Fibroblast of the conjunctiva (primary cell): ENCODE measurements at regions not wholly inside any gene's neighbourhood (a gene's known extent, or its start where the extent isn't known, plus 50 kb on each side); places are given as distances from the start of the nearest gene placed in this dataset.
A peak's percentile ranks its signal among the peaks of the same experiment; 100 is the strongest.

Experiments
- DNase-seq: peaks from one replicate; pipeline ENCODE4 v3.0.0-alpha.2; 2010; ENCODE audit warnings: low read depth

- DNase-seq: no peak
Observed at GRCh38 chr5:61823781-61824180, 482.2 kb upstream of the KIF2A start.

GRCh38 chr5:61824396-61824795 is 481.6 kb upstream of the KIF2A start:
- no peak for DNase-seq

- DNase-seq: no peak
Observed at GRCh38 chr5:61827445-61827975, 478.5 kb upstream of the KIF2A start.

GRCh38 chr5:61828856-61829255 is 477.1 kb upstream of the KIF2A start:
- DNase-seq: no peak

GRCh38 chr5:61831736-61832135 is 474.3 kb upstream of the KIF2A start:
- no peak for DNase-seq

- DNase-seq: no peak
Observed at GRCh38 chr5:61837788-61838187, 468.2 kb upstream of the KIF2A start.

GRCh38 chr5:61840361-61840760 is 465.6 kb upstream of the KIF2A start:
- DNase-seq: no peak

- DNase-seq: no peak
Observed at GRCh38 chr5:61842840-61843239, 463.2 kb upstream of the KIF2A start.

GRCh38 chr5:61850696-61851095 is 455.3 kb upstream of the KIF2A start:
- DNase-seq: no peak

GRCh38 chr5:61854531-61854930 is 451.5 kb upstream of the KIF2A start:
- no peak for DNase-seq

GRCh38 chr5:61860978-61861377 is 445.0 kb upstream of the KIF2A start:
- no peak for DNase-seq

- DNase-seq: peak; percentile 5
Observed at GRCh38 chr5:61866930-61867329, 439.1 kb upstream of the KIF2A start.

- no peak for DNase-seq
Observed at GRCh38 chr5:61869333-61869732, 436.7 kb upstream of the KIF2A start.

- DNase-seq: no peak
Observed at GRCh38 chr5:61878471-61878870, 427.5 kb upstream of the KIF2A start.

- DNase-seq: no peak
Observed at GRCh38 chr5:61881821-61882487, 424.1 kb upstream of the KIF2A start.

- DNase-seq: no peak
Observed at GRCh38 chr5:61882901-61883500, 423.0 kb upstream of the KIF2A start.

GRCh38 chr5:61884252-61884855 is 421.7 kb upstream of the KIF2A start:
- DNase-seq: no peak

- no peak for DNase-seq
Observed at GRCh38 chr5:61886214-61886613, 419.8 kb upstream of the KIF2A start.

GRCh38 chr5:61887271-61887670 is 418.7 kb upstream of the KIF2A start:
- no peak for DNase-seq

GRCh38 chr5:61894046-61894445 is 412.0 kb upstream of the KIF2A start:
- DNase-seq: no peak

GRCh38 chr5:61896811-61897210 is 409.2 kb upstream of the KIF2A start:
- no peak for DNase-seq

GRCh38 chr5:61897251-61897650 is 408.8 kb upstream of the KIF2A start:
- no peak for DNase-seq

- no peak for DNase-seq
Observed at GRCh38 chr5:61901997-61902396, 404.0 kb upstream of the KIF2A start.
